ENCODE measurements at regions not wholly inside any gene's neighbourhood (a gene's known extent, or its start where the extent isn't known, plus 50 kb on each side); places are given as distances from the start of the nearest gene placed in this dataset.
A peak's percentile ranks its signal among the peaks of the same experiment; 100 is the strongest.

GRCh38 chr3:117519776-117520175, 810.2 kb downstream of the TUSC7 start:
- H3K4me3 ChIP-seq (ENCODE audit: low read depth, low read length) = no peak overlapping the region
- DNase-seq (ENCODE audit: low read depth) = no peak
- no peak for TF ChIP-seq CTCF (conservative IDR thresholded peaks at IDR 0.05; ENCODE audit: low read depth, low read length)

GRCh38 chr3:117520582-117520981, 811.0 kb downstream of the TUSC7 start:
- no peak for DNase-seq (ENCODE audit: low read depth)
- H3K4me3 ChIP-seq (ENCODE audit: low read depth, low read length) = no peak overlapping the region
- TF ChIP-seq CTCF (conservative IDR thresholded peaks at IDR 0.05; ENCODE audit: low read depth, low read length) = no peak

GRCh38 chr3:117523418-117523817, 813.8 kb downstream of the TUSC7 start:
- DNase-seq (ENCODE audit: low read depth) = no peak
- no peak overlapping the region for H3K4me3 ChIP-seq (ENCODE audit: low read depth, low read length)
- TF ChIP-seq CTCF (conservative IDR thresholded peaks at IDR 0.05; ENCODE audit: low read depth, low read length) = no peak

- peak; percentile 29 for DNase-seq (ENCODE audit: low read depth)
- no peak overlapping the region for H3K4me3 ChIP-seq (ENCODE audit: low read depth, low read length)
- no peak for TF ChIP-seq CTCF (conservative IDR thresholded peaks at IDR 0.05; ENCODE audit: low read depth, low read length)
Measured at GRCh38 chr3:117524890-117525289, 815.3 kb downstream of the TUSC7 start.

- TF ChIP-seq CTCF (conservative IDR thresholded peaks at IDR 0.05; ENCODE audit: low read depth, low read length) = peak; percentile 74
- H3K4me3 ChIP-seq (ENCODE audit: low read depth, low read length) = no peak overlapping the region
- no peak for DNase-seq (ENCODE audit: low read depth)
Measured at GRCh38 chr3:117526470-117527079, 817.0 kb downstream of the TUSC7 start.

- no peak for TF ChIP-seq CTCF (conservative IDR thresholded peaks at IDR 0.05; ENCODE audit: low read depth, low read length)
Measured at GRCh38 chr3:117527346-117527745, 817.8 kb downstream of the TUSC7 start.

GRCh38 chr3:117528688-117529087, 819.1 kb downstream of the TUSC7 start:
- TF ChIP-seq CTCF (conservative IDR thresholded peaks at IDR 0.05; ENCODE audit: low read depth, low read length) = no peak
- no peak overlapping the region for H3K4me3 ChIP-seq (ENCODE audit: low read depth, low read length)
- DNase-seq (ENCODE audit: low read depth) = no peak

More at GRCh38 chr3:117527346-117527745, 817.8 kb downstream of the TUSC7 start:
- DNase-seq (ENCODE audit: low read depth) = no peak
- H3K4me3 ChIP-seq (ENCODE audit: low read depth, low read length) = no peak overlapping the region

All from epithelial cell of proximal tubule (primary cell).